ENCODE measurements at regions not wholly inside any gene's neighbourhood (a gene's known extent, or its start where the extent isn't known, plus 50 kb on each side); places are given as distances from the start of the nearest gene placed in this dataset.

DNA sequence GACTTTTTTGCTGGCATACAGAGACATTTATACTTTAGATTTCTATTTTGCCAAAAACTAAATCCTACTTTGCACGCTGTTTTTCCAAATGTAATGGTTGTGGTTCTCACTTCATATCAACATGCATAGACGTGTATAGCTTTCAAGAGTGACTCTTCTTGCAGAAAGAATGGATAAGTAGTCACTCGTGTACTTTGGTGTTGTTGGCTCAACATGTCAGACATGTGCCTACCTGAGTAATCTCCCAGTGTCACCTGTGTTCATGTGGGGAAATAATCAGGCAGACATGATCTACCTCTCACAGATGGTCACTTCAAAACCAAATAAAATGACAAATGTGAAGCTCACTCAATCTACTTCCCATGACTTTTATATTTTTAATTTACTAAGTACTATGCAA lies 73.1 kb downstream of the GPR88 start:
- Histone ChIP-seq H3K4me1 (ENCODE audit: insufficient read depth, low read length) (no peaks in the 10 kb centered on the region), H3K9ac (ENCODE audit: extremely low read depth, insufficient read length, low read length) (no peak overlapping the region), H3T11ph (ENCODE audit: low read length) (no peak overlapping the region), H4K5ac (ENCODE audit: insufficient read length, low read depth, low read length) (no peak overlapping the region), H3K4ac (ENCODE audit: low read depth, low read length) (no peak overlapping the region), H2BK120ac (ENCODE audit: low read depth, low read length, poor library complexity, severe bottlenecking) (no peak overlapping the region), H4K8ac (replicated peaks; ENCODE audit: insufficient read length, low read depth, low read length) (no peak overlapping the region), H3K14ac (ENCODE audit: insufficient read depth, low read length) (no peak overlapping the region), H3K79me1 (ENCODE audit: insufficient read depth, low read depth, low read length, poor library complexity, severe bottlenecking) (no peaks in the 10 kb centered on the region), H3K27me3 (ENCODE audit: insufficient read depth, low read length) (no peaks in the 10 kb centered on the region), H4K91ac (ENCODE audit: insufficient read length, low read depth, low read length) (no peak overlapping the region), H2BK15ac (ENCODE audit: low read depth, low read length) (no peak overlapping the region), H2BK12ac (ENCODE audit: insufficient read length, low read depth, low read length) (no peak overlapping the region), H3K18ac (ENCODE audit: insufficient read length, low read depth, low read length) (no peak overlapping the region), H3K56ac (ENCODE audit: insufficient read length, low read depth, low read length) (no peak overlapping the region), H3K23ac (ENCODE audit: insufficient read length, low read depth, low read length) (no peak overlapping the region), H2BK5ac (ENCODE audit: insufficient read length, low read length) (no peak overlapping the region), H3K4me2 (ENCODE audit: insufficient read depth, insufficient read length, low read length) (no peak overlapping the region), H2BK20ac (ENCODE audit: low read depth, low read length, poor library complexity, severe bottlenecking) (no peak overlapping the region), H3K9me3 (ENCODE audit: control insufficient read depth, low read depth, low read length) (no peaks in the 10 kb centered on the region), H3K79me2 (ENCODE audit: insufficient read depth, low read length) (no peaks in the 10 kb centered on the region), H3K23me2 (ENCODE audit: insufficient read length, low read depth, low read length, poor library complexity, severe bottlenecking) (no peaks in the 10 kb centered on the region), H2AFZ (ENCODE audit: low read length) (no peak overlapping the region), H4K20me1 (ENCODE audit: control insufficient read depth, insufficient read depth, insufficient read length) (no peaks in the 10 kb centered on the region), H3K27ac (ENCODE audit: insufficient read length, low read depth, low read length) (no peak overlapping the region), H2AK5ac (ENCODE audit: insufficient read length, low read length) (no peak overlapping the region)
- Mint-ChIP-seq H3K9me3 (no peaks in the 10 kb centered on the region), H3K4me1 (0 out of 4 replicates have a peak, but pooled peaks cover 0 to 3% of the 10 kb centered on the region in 2 experiments), H3K36me3 (ENCODE audit: insufficient read depth in 1 of 3, low read depth in 3 of 3) (no peaks in the 10 kb centered on the region), H3K27me3 (ENCODE audit: low read depth) (peaks cover 3% of the 10 kb centered on the region; the same call in 1 of the 2 replicates), H3K27ac (no peak overlapping the region), H3K4me3 (no peak overlapping the region)
- no CpG with 5 or more reads among the region's 3 CpGs for WGBS (ENCODE audit: extremely low coverage, insufficient read length, low lambda C conversion rate)
- TF ChIP-seq, protein P1, sequence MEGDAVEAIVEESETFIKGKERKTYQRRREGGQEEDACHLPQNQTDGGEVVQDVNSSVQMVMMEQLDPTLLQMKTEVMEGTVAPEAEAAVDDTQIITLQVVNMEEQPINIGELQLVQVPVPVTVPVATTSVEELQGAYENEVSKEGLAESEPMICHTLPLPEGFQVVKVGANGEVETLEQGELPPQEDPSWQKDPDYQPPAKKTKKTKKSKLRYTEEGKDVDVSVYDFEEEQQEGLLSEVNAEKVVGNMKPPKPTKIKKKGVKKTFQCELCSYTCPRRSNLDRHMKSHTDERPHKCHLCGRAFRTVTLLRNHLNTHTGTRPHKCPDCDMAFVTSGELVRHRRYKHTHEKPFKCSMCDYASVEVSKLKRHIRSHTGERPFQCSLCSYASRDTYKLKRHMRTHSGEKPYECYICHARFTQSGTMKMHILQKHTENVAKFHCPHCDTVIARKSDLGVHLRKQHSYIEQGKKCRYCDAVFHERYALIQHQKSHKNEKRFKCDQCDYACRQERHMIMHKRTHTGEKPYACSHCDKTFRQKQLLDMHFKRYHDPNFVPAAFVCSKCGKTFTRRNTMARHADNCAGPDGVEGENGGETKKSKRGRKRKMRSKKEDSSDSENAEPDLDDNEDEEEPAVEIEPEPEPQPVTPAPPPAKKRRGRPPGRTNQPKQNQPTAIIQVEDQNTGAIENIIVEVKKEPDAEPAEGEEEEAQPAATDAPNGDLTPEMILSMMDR (conservative IDR thresholded peaks at IDR 0.05), result no peak
- no peak for DNase-seq

Data from H9 (cell line).